Bronchial epithelial cell (primary cell): ENCODE measurements at regions not wholly inside any gene's neighbourhood (a gene's known extent, or its start where the extent isn't known, plus 50 kb on each side); places are given as distances from the start of the nearest gene placed in this dataset.

Experiments
- DNase-seq: peaks from one replicate; pipeline ENCODE4 v3.0.0-alpha.2; 2010; ENCODE audit warnings: low read depth
- FAIRE-seq: peaks from 2 replicates; lab custom pipeline; 2011; peaks lifted over from hg19 to GRCh38; lab: Jason Lieb, UNC
- H3K27me3 ChIP-seq: 2 replicates; pipeline ENCODE4 v1.5.1; 2011; ENCODE audit warnings: low read length; ENCODE audit not compliant: control insufficient read depth, insufficient read depth
- H3K36me3 ChIP-seq: 2 replicates; pipeline ENCODE4 v1.5.1; 2011; ENCODE audit warnings: low read length; ENCODE audit not compliant: control insufficient read depth, insufficient read depth
- H3K4me3 ChIP-seq: 2 replicates; pipeline ENCODE4 v1.5.1; 2011; ENCODE audit warnings: mild to moderate bottlenecking, low read depth, low read length, control low read depth
- CTCF ChIP-seq: IDR thresholded peaks from 2 replicates; pipeline ENCODE4 v1.5.1; 2011; ENCODE audit warnings: mild to moderate bottlenecking, moderate library complexity, low read length, control low read depth, inconsistent platforms; ENCODE audit not compliant: insufficient read depth, severe bottlenecking

GRCh38 chr3:5293207-5293606 lies 105.7 kb downstream of the EDEM1 start:
- no peak for TF ChIP-seq CTCF
- no peak overlapping the region for H3K4me3 ChIP-seq
- FAIRE-seq (no peak), DNase-seq (no peak)
- H3K36me3 ChIP-seq = no peaks in the 10 kb centered on the region
- no peaks in the 10 kb centered on the region for H3K27me3 ChIP-seq

- Histone ChIP-seq H3K4me3 (no peak overlapping the region), H3K36me3 (no peaks in the 10 kb centered on the region), H3K27me3 (no peaks in the 10 kb centered on the region)
- FAIRE-seq (no peak), DNase-seq (peak; percentile 50)
- TF ChIP-seq CTCF = no peak
Observed at GRCh38 chr3:5294356-5294755, 106.8 kb downstream of the EDEM1 start.

GRCh38 chr3:5295191-5295690 lies 107.7 kb downstream of the EDEM1 start:
- Histone ChIP-seq H3K4me3 (no peak overlapping the region), H3K27me3 (no peaks in the 10 kb centered on the region), H3K36me3 (no peaks in the 10 kb centered on the region)
- DNase-seq (no peak), FAIRE-seq (no peak)
- no peak for TF ChIP-seq CTCF

GRCh38 chr3:5296362-5296761 lies 108.9 kb downstream of the EDEM1 start:
- H3K27me3 ChIP-seq = no peaks in the 10 kb centered on the region
- H3K36me3 ChIP-seq = no peaks in the 10 kb centered on the region
- no peak for TF ChIP-seq CTCF
- no peak overlapping the region for H3K4me3 ChIP-seq
- no peak for DNase-seq
- FAIRE-seq = no peak

- no peak overlapping the region for H3K4me3 ChIP-seq
- no peaks in the 10 kb centered on the region for H3K36me3 ChIP-seq
- no peak for FAIRE-seq
- no peaks in the 10 kb centered on the region for H3K27me3 ChIP-seq
- DNase-seq = no peak
- no peak for TF ChIP-seq CTCF
Observed at GRCh38 chr3:5297895-5298294, 110.4 kb downstream of the EDEM1 start.

- no peak for TF ChIP-seq CTCF
- no peak overlapping the region for H3K4me3 ChIP-seq
- no peaks in the 10 kb centered on the region for H3K36me3 ChIP-seq
- H3K27me3 ChIP-seq = no peaks in the 10 kb centered on the region
- FAIRE-seq = no peak
- DNase-seq = peak; percentile 19
Observed at GRCh38 chr3:5298453-5298852, 110.9 kb downstream of the EDEM1 start.
